ENCODE measurements at regions not wholly inside any gene's neighbourhood (a gene's known extent, or its start where the extent isn't known, plus 50 kb on each side); places are given as distances from the start of the nearest gene placed in this dataset.
"Not testable (repeated sequence)": the region's sequence is repeated elsewhere in the genome, so short reads cannot be mapped to it uniquely, and the experiment has no call there.

DNA sequence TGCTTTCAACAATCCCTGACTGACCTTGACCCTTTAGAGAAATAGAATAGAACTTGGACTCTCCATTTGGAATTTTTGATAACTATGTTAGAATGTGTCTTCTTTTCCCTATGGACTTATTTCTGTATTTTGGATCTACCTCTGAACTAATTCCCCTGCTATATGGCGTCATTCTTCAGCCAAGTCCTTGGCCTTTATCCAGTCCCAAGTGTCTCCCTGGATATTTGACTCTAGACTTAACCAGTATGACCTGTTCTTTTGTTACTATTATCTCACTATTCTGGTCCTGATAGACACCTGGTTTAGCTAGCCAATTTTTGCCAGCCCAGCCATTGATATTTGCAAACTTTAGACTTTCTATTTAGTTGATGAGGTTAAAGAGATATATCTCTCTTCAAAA is 186.8 kb downstream of the KCNS3 start:
- DNase-seq, result no peak

DNA sequence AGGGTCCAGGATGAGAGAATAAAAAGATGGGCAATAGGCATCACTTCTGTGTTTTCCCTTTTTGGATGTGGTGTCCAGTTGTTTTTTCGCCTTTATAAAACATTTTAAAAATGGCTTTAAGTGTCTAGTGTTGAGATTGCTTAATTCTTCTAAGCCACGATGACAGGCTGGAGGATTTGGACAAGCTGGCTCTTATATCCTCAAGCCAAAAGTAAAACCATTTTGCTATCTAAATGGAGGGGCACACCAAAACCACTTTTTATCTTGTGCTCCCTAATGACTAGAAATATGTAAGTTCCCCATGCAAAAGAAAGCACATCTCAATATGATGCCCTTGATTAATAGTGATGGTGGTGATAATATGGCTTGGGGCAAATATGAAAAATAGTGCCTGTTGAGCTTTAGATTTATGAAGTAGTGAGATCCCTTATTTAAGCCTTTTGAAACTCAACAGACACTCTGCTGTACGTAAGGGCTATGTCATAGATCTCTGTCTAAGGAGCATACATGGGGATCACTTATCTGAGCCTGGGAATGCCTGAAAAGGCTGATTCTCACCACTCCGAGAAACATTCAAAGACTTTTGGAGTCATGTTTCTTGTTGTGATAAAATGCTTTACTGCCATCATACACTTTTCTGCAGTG is 185.5 kb downstream of the KCNS3 start:
- no peak for DNase-seq

DNA sequence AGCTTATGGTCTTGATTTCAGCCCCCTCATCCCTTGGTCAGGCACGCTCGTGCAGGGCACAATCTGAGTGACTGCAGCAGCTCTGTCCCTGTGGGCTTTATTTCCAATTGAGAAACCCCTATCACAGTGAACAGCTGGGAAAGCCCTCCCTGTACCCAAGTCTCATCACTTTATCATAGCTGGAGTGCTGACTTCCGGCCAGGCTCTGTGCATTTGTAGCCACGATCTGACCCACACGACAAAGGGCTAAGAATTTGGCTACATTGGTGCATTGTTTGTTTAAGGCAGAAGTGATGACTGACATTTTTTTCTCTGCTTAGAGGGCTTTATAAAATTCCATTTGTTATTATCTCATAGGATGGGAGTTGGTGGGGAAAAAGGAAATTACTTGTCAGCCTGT is 184.4 kb downstream of the KCNS3 start:
- DNase-seq, result no peak

DNA sequence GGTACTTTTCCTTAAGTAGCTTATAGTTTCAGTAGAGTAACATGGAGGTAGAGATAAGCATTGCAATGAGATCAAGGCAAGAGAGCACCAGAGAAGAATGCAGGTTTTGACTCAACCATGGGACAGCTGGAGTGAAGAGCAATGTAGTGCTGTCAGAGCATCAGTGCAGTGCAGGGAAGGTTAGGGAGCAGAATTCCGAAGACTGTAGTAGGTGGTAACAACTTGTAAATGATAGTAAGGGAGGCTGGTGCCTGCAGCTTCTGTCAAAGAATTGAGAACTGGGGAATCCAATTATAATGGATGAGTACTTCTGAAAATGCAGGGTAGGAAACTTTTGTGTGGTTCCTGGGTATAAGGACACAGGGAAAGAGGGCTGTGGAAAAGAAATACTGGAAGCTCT is 183.2 kb downstream of the KCNS3 start:
- no peak for DNase-seq

DNA sequence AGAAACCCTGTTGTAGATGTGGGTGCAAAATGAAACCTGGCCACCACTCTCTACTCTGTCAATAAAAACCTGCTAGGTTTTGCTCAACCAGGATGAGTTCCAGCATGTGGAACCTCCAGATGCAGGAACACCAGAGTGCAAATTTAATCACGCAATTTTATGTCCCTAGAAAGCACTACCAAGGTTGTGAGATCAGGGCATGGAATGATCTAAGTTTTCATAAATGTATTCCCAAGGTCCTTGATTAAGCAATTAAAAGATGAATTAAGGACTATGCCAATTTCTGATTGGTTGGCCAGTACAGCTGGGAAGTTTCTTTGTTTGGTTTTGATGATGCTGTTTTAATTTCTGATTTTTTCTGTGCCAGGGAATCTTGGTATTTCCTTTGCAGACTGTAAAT is 179.2 kb downstream of the KCNS3 start:
- no peak for DNase-seq

DNA sequence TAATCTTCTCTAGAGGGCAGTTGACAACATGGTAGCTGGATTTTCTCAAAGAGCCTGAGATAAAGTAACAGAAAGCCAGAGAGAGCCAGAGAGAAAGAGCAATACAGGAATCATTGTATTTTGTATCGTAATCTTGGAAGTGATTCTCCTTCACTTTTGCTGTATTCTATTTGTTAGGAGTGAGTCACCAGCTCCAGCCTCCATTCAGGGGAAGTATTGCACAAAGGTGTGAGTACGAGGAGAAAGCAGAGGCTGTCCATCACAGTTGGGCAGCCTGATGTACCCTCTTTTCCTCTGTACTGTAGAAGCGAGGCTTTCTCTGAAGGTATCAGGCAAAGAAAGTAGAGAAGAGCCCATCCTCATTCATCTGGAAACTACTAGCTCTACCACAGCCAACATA is 176.8 kb downstream of the KCNS3 start:
- DNase-seq, result no peak

GRCh38 chr2:18050001-18050400 is 171.5 kb downstream of the KCNS3 start:
- DNase-seq, result no peak

DNA sequence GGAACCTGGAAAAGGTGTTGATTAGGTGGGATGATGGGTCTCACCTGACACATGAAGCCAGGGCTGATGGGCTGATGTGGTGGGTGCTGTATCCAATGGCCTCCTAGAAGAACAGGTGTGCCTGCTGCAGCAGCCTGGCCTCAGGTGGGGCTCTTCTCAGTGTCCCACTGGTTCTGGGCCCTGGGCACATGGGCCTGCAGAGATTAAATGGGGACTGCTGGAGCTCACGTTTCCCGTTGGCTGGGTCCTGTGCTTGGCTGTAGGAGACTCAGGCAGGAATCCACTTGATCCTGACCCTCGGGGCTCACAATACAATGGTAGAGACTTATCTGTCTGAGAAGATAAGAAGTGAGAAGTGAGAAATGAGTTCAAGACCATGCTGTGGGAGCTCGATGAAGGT is 170.9 kb downstream of the KCNS3 start:
- DNase-seq, result no peak

DNA sequence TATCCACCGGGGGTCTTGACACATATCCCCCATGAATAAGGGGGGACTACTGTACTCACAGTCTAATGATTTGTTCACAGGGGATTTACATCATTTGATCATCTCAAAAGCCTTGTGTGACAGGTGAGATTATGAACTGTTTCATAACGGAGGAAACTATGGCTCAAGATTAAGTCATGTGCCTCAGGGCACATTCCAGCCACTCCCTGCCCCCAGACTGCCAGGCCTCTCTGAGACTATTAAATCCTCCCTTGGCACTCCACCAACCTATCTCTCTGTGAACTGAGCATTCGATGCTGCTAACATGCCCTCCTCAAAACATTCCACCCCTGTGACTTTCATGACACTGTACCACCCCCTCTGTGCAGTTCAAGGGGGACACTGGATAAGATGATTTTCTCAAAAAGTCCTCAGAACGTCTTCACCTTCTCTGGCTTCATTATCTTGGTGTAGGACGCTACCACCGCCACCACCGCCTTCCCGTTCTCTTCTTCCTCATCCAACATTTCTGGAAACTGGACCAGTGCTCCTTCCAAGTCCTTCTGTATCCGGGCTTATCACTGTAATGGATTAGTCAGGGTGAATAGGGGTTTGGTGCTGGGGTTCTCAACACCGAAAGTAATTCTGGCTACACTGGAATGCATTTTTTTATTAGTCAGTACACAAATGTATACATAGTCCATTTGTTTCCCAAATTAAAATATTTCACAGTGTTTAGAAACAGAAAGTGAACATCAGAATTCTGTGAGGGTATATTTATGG is 169.6 kb downstream of the KCNS3 start:
- DNase-seq, result no peak

- DNase-seq, result no peak
Measured at GRCh38 chr2:18047213-18047611, 168.7 kb downstream of the KCNS3 start.

GRCh38 chr2:18046558-18047212 is 168.2 kb downstream of the KCNS3 start:
- DNase-seq, result no peak

GRCh38 chr2:18046017-18046416 is 167.6 kb downstream of the KCNS3 start:
- no peak for DNase-seq

GRCh38 chr2:18045230-18045629 is 166.8 kb downstream of the KCNS3 start:
- DNase-seq, result no peak

DNA sequence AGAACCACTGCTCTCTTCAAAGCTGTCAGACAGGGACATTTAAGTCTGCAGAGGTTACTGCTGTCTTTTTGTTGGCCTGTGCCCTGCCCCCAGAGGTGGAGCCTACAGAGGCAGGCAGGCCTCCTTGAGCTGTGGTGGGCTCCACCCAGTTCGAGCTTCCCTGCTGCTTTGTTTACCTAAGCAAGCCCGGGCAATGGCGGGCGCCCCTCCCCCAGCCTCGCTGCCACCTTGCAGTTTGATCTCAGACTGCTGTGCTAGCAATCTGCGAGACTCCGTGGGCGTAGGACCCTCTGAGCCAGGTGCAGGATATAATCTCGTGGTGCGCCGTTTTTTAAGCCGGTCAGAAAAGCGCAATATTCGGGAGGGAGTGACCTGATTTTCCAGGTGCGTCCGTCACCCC is 138.9 kb downstream of the KCNS3 start:
- not testable (repeated sequence) for DNase-seq

GRCh38 chr2:18009891-18010290 is 131.4 kb downstream of the KCNS3 start:
- no peak for DNase-seq

DNA sequence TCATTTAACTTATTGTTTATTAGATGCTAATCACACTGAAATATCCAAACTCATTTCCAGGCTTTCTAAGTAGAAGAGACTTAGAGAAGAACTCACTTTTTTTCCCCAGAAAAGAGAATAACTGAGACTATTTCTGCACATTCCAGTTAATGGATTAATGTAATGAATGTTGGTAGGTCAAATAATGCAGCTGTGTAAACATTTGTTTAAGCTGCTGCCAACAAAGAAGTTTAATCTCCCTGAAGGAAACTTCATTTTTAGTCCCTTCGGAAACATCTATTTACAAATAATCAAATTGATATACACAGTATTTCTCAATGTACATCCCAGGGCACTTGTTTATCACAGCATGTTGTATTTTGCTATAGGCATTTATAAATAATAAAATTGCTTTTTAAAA is 126.9 kb downstream of the KCNS3 start:
- no peak for DNase-seq

DNA sequence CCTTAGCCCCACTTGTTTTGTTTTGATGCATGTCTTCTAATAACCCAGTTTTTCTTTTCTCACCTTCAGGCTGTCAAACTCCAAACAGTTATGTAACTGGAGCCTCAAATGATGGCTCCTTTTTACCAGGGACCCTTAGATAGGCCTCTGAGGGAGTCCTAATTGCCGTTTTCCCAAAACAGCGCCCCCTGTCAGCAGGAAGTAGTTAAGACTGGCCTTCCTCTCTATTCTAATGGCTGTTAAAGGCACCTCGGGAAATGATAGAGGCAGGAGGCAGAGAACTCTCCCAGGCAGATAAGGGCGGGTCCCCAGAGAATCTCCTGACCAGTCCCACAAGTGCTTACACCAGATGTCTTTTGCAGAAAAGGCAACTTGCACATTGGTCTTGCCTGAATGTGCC is 123.2 kb downstream of the KCNS3 start:
- DNase-seq, result no peak

- no peak for DNase-seq
Measured at GRCh38 chr2:17996978-17997377, 118.5 kb downstream of the KCNS3 start.

DNA sequence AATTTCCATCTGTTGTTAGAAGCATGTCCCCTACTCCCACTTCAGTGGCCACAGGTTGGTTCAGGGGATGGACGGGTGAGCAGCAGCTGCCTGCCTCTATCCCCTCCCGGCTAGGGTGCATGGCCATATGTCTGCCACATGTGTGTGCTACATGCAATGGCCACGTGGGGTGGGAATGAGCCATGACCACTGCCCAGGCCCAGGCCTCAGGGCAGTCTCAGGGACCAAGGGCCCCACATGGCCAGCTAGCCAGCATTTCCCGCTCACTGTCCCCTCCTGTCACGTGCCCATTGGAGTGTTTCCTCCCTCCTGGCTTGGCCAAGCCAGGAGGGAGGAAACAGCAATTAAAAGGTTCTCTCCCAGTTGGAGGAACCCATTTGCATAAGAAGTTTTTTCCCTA is 117.1 kb downstream of the KCNS3 start:
- DNase-seq, result no peak
